ENCODE measurements at regions not wholly inside any gene's neighbourhood (a gene's known extent, or its start where the extent isn't known, plus 50 kb on each side); places are given as distances from the start of the nearest gene placed in this dataset.
A peak's percentile ranks its signal among the peaks of the same experiment; 100 is the strongest.

GRCh38 chr14:100983710-100984109 lies 80.2 kb upstream of the RTL1 start:
- DNase-seq (ENCODE audit: low read depth, low spot score) = no peak
- in situ Hi-C loops (cut with HindIII; ENCODE audit: low sequenced_read_pairs) = no loop called here
- TF ChIP-seq CTCF (IDR thresholded peaks at IDR 0.05; ENCODE audit: low read depth, low read length) = no peak
- H3K4me3 ChIP-seq (ENCODE audit: low read depth, low read length) = no peak overlapping the region

- in situ Hi-C loops (cut with HindIII; ENCODE audit: low sequenced_read_pairs) = no loop called here
- no peak for TF ChIP-seq CTCF (IDR thresholded peaks at IDR 0.05; ENCODE audit: low read depth, low read length)
- no peak overlapping the region for H3K4me3 ChIP-seq (ENCODE audit: low read depth, low read length)
- peak; percentile 42 for DNase-seq (ENCODE audit: low read depth, low spot score)
Observed at GRCh38 chr14:100988011-100988410, 84.5 kb upstream of the RTL1 start.

- DNase-seq (ENCODE audit: low read depth, low spot score) = no peak
- H3K4me3 ChIP-seq (ENCODE audit: low read depth, low read length) = no peak overlapping the region
- no peak for TF ChIP-seq CTCF (IDR thresholded peaks at IDR 0.05; ENCODE audit: low read depth, low read length)
- in situ Hi-C loops (cut with HindIII; ENCODE audit: low sequenced_read_pairs) = no loop called here
Observed at GRCh38 chr14:100988411-100988900, 84.9 kb upstream of the RTL1 start.

GRCh38 chr14:100988956-100989355 lies 85.4 kb upstream of the RTL1 start:
- DNase-seq (ENCODE audit: low read depth, low spot score) = no peak
- no peak overlapping the region for H3K4me3 ChIP-seq (ENCODE audit: low read depth, low read length)
- in situ Hi-C loops (cut with HindIII; ENCODE audit: low sequenced_read_pairs) = no loop called here
- TF ChIP-seq CTCF (IDR thresholded peaks at IDR 0.05; ENCODE audit: low read depth, low read length) = no peak

- no peak for TF ChIP-seq CTCF (IDR thresholded peaks at IDR 0.05; ENCODE audit: low read depth, low read length)
- in situ Hi-C loops (cut with HindIII; ENCODE audit: low sequenced_read_pairs) = no loop called here
- no peak for DNase-seq (ENCODE audit: low read depth, low spot score)
- no peak overlapping the region for H3K4me3 ChIP-seq (ENCODE audit: low read depth, low read length)
Observed at GRCh38 chr14:100989924-100990323, 86.4 kb upstream of the RTL1 start.

- in situ Hi-C loops (cut with HindIII; ENCODE audit: low sequenced_read_pairs) = no loop called here
- H3K4me3 ChIP-seq (ENCODE audit: low read depth, low read length) = no peak overlapping the region
- TF ChIP-seq CTCF (IDR thresholded peaks at IDR 0.05; ENCODE audit: low read depth, low read length) = no peak
- no peak for DNase-seq (ENCODE audit: low read depth, low spot score)
Observed at GRCh38 chr14:100994082-100994481, 90.6 kb upstream of the RTL1 start.

Data from astrocyte of the spinal cord (primary cell).